Duodenal mucosa (tissue), 2 donors: ENCODE measurements at regions not wholly inside any gene's neighbourhood (a gene's known extent, or its start where the extent isn't known, plus 50 kb on each side); places are given as distances from the start of the nearest gene placed in this dataset.

Experiments
- H3K27ac ChIP-seq: one replicate; pipeline ENCODE4 v1.7.0; 2013; ENCODE audit warnings: low read depth, low read length
- H3K27me3 ChIP-seq, 2 donors: one replicate each; pipeline ENCODE4 v1.7.0; 2013; ENCODE audit warnings: low read length in 2 of 2, control low read depth in 1 of 2; ENCODE audit not compliant: insufficient read depth in 2 of 2, control insufficient read depth in 1 of 2
- H3K36me3 ChIP-seq, 2 donors: one replicate each; pipeline ENCODE4 v1.7.0; 2013; ENCODE audit warnings: low read length in 2 of 2, control low read depth in 1 of 2; ENCODE audit not compliant: insufficient read depth in 2 of 2, control insufficient read depth in 1 of 2
- H3K4me1 ChIP-seq, 2 donors: one replicate each; pipeline ENCODE4 v1.7.0; 2013; ENCODE audit warnings: low read length in 2 of 2, control low read depth in 1 of 2; ENCODE audit not compliant: insufficient read depth in 2 of 2, control insufficient read depth in 1 of 2
- H3K4me3 ChIP-seq, 2 donors: one replicate each; pipeline ENCODE4 v1.7.0; 2013; ENCODE audit warnings: low read length in 2 of 2, low read depth in 1 of 2
- H3K9ac ChIP-seq, 2 donors: one replicate each; pipeline ENCODE4 v1.7.0; 2013; ENCODE audit warnings: low read length in 2 of 2, low read depth in 1 of 2
- H3K9me3 ChIP-seq, 2 donors: one replicate each; pipeline ENCODE4 v1.7.0; 2013; ENCODE audit warnings: low read length in 2 of 2, control low read depth in 1 of 2; ENCODE audit not compliant: control insufficient read depth in 1 of 2

- Histone ChIP-seq H3K27me3 (no peaks in the 10 kb centered on the region), H3K4me1 (peaks cover 17 to 21% of the 10 kb centered on the region in 2 donors), H3K27ac (no peak overlapping the region), H3K4me3 (no peak overlapping the region), H3K9me3 (no peaks in the 10 kb centered on the region), H3K9ac (no peak overlapping the region), H3K36me3 (no peaks in the 10 kb centered on the region)
These were observed 53.7 kb upstream of the SHH start for GRCh38 chr7:155865830-155866525.

GRCh38 chr7:155864991-155865690 lies 52.9 kb upstream of the SHH start:
- Histone ChIP-seq H3K27ac (no peak overlapping the region), H3K36me3 (no peaks in the 10 kb centered on the region), H3K9me3 (no peaks in the 10 kb centered on the region), H3K4me3 (no peak overlapping the region), H3K9ac (no peak overlapping the region), H3K27me3 (no peaks in the 10 kb centered on the region), H3K4me1 (peaks cover 23 to 27% of the 10 kb centered on the region in 2 donors)

GRCh38 chr7:155864271-155864985 lies 52.2 kb upstream of the SHH start:
- H3K4me1 ChIP-seq = peaks cover 23 to 27% of the 10 kb centered on the region in 2 donors
- H3K27me3 ChIP-seq = no peaks in the 10 kb centered on the region
- no peak overlapping the region for H3K9ac ChIP-seq
- H3K36me3 ChIP-seq = no peaks in the 10 kb centered on the region
- no peak overlapping the region for H3K27ac ChIP-seq
- no peak overlapping the region for H3K4me3 ChIP-seq
- H3K9me3 ChIP-seq = no peaks in the 10 kb centered on the region

- Histone ChIP-seq H3K36me3 (no peaks in the 10 kb centered on the region), H3K9me3 (no peaks in the 10 kb centered on the region), H3K4me3 (no peak overlapping the region), H3K27me3 (no peaks in the 10 kb centered on the region), H3K4me1 (peaks cover 23 to 27% of the 10 kb centered on the region in 2 donors), H3K9ac (no peak overlapping the region), H3K27ac (no peak overlapping the region)
These were observed 51.5 kb upstream of the SHH start for GRCh38 chr7:155863721-155864151.

- Histone ChIP-seq H3K36me3 (no peaks in the 10 kb centered on the region), H3K27ac (no peak overlapping the region), H3K9me3 (no peaks in the 10 kb centered on the region), H3K9ac (no peak overlapping the region), H3K4me3 (no peak overlapping the region), H3K27me3 (no peaks in the 10 kb centered on the region), H3K4me1 (peaks cover 17 to 26% of the 10 kb centered on the region in 2 donors)
These were observed 50.0 kb upstream of the SHH start for GRCh38 chr7:155862123-155862892.
